AG08395 (cell line): ENCODE measurements at regions not wholly inside any gene's neighbourhood (a gene's known extent, or its start where the extent isn't known, plus 50 kb on each side); places are given as distances from the start of the nearest gene placed in this dataset.
A peak's percentile ranks its signal among the peaks of the same experiment; 100 is the strongest.

Experiments
- DNase-seq: peaks from one replicate; pipeline ENCODE4 v3.0.0; 2012; ENCODE audit warnings: mixed read lengths, low spot score

GRCh38 chr10:120705309-120705708, 145.9 kb upstream of the WDR11 start:
- no peak for DNase-seq

DNA sequence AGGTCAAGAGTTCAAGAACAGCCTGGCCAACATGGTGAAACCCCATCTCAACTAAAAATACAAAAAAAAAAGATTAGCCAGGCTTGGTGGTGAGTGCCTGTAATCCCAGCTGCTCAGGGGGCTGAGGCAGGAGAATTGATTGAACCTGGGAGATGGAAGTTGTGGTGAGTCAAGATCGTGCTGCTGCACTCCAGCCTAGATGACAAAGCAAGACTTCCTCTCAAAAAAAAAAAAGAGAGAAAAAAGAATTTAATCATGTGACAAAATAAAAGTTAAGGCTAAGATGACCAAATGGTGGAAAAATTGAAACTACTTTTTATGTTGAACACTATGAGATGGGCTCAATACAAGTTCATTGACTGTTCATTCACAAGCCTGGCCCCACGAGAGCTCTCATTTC, 141.1 kb upstream of the WDR11 start:
- no peak for DNase-seq

GRCh38 chr10:120711860-120712259, 139.3 kb upstream of the WDR11 start:
- no peak for DNase-seq

DNA sequence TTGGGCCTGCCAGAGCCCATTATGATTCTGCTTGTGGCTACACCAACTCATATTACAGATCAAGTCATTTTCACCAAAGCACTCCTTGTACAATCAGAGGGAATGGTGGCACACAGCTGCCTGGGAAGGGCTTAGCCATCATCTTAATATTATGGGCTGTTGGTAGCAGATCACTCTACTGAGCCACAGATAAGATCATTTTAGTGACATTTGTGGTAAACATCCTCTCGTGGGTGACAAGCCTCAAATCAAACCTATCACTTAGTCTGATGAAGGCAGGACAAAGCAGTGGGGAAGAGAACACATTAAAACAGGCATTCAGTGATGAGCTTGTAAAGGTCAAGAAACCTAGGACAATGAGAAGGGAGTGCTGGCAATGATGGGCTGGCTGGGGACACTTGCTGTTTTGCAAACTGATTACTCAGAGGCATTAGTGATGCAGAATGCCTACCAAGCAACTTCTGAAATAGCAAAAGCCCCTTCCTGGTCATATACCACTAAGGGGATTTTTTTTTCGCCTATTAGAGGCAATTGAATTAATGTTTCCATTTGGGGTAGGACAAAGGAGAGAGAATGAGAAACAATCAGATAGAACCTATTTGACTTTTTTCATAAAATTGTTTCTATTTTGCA, 137.5 kb upstream of the WDR11 start:
- DNase-seq, result no peak

DNA sequence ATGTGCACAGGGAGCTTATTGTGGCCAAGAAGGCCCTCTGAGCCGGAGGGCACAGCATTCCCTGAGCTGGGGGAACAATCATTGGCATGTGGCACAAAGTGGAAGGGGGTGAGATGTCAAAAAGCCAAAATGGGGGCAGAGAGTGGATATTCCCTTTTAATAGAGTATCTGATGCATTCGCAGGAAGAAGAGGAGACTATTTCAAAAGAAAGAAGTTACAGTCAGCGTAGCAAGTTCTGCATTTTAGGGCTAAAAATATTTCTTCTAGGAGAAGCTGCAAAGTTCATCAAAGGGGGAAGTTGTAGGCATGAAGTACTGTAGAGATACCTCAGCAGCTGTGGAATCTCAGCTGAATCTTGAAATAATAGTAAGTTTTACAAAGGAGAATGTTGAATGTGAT, 136.0 kb upstream of the WDR11 start:
- DNase-seq, result no peak

DNA sequence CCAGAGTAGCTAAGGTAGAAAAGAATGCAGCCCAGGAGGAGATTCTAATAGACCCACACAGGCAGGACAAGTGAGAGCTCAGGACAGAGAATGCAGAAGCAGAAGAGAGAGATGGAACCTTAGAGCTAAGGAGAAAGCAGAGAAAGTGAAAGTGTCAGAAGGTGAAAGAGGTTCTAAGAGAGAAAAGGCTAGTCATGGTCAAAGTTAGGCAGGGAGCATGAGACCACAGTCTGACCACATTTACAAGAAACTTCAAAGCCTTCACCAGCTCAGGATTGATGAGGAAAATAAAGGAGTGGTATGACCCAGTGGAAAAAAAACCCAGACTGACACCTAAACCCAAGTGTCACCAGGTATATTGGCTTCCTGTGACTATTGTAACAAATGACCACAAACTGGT, 131.8 kb upstream of the WDR11 start:
- no peak for DNase-seq

GRCh38 chr10:120727001-120727400, 124.2 kb upstream of the WDR11 start:
- DNase-seq, result no peak

GRCh38 chr10:120729547-120729946, 121.6 kb upstream of the WDR11 start:
- no peak for DNase-seq

DNA sequence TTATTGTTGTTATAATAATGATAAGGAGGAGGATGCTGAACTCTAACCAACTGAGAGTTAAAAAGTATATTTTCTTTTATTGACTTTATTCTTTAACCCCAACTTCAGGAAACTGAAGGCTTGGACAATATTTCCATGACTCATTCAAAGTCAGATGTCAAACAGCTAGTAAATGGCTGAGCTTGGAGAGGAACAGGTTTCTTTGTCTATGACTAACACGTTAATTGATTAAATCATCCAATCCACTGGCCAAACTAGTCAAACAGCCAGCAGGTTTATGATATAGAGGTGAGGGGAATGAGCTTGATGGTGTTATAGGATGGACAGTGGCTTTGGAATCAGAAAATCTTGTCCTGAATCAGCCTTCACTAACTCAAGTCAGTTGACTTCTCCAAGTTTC, 119.1 kb upstream of the WDR11 start:
- DNase-seq, result no peak

- DNase-seq, result no peak
Measured at GRCh38 chr10:120732643-120733313, 118.4 kb upstream of the WDR11 start.

DNA sequence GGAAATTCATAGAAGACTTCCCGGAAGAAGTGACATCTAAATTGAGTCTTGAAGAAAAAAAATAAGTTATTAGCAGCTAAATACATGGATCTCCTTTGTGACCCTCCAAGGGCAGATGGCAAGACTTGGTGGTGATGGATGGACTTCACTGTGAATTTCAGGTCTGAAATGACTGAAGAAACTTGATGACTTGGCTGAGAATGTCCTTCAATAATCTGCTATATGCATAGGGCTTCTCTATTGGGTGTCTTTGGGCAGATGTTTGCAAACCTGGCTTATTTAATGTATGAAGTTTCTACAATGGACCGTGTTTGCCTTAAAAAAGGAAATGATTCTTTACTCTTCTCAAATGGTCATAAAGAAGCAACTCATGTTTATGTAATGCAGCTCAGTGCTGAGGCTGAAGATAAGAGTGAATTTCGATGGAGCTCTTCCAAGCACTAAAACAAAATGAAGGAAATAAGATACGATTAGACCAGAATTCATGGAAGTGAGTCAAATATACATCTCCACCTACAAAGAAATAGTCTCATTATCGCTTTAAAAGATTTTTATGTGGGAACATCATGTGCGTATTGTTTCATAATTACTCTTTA, 116.6 kb upstream of the WDR11 start:
- DNase-seq, result no peak

GRCh38 chr10:120735315-120735714, 115.8 kb upstream of the WDR11 start:
- no peak for DNase-seq

DNA sequence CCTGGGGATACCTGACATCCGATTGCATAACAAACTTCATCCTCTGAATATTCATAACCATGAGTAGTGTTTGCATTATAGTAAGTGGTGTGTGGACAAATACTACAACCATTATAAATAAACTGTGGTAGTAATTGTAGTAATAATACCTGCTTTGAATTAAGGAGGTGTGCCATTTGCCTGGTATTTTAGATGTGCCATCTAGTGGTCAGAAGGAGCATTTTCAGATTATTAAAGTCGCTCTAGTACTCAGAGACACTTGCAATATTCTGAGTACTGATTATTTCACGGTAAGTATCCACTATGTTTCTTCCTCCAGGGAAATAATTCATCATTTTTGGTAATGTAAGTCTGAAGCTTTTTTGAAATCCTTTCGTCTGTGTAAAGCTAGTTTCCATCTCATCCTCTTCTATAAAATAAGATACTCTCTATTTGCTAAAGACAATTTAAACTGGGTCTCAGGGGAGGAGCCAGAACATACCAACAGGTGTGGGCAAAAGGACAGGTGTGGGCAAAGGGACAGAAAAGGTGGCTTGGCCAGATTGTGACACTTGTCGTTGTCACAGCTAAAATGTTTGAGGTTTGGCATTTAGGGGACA, 115.3 kb upstream of the WDR11 start:
- peak; percentile 7 for DNase-seq

DNA sequence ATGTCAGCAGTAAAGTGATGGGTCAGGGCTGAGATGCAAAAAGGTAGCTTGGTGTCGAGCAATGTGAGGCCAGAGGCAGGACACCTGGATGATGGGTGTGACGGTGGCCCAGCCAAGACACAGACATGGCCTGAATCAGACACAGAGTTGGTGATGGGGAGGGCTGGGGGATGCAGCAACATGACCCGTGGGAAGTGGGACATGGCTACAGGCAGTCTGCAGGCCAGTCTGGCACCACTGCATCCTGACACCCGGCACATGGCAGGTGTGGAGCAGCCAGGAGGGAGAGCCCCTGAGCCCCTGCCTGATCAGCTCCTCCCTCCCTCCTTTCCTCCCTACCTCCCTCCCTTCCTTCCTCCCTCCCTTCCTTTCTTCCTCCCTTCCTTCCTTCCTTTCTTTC, 114.8 kb upstream of the WDR11 start:
- no peak for DNase-seq

DNA sequence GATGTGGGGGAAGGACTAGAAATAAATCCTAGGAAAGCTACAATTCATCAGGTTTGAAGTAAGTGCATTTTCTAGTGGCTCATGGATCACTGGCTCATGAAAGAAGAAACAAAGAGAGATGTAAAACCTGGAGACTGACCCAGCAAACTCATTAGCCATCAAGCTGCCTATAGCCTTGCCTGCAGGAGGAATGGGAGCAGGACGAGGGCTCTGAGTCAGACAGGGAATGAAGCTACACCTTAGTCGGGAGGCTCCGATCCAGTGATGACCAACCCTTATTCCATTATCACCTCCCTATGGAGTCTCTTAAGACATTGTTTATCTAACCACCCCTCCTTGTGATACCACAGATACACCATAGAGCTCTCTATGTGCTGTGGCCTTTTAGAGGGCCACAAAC, 112.5 kb upstream of the WDR11 start:
- no peak for DNase-seq

GRCh38 chr10:120741396-120741795, 109.8 kb upstream of the WDR11 start:
- no peak for DNase-seq

- DNase-seq, result no peak
Measured at GRCh38 chr10:120742373-120742772, 108.8 kb upstream of the WDR11 start.

DNA sequence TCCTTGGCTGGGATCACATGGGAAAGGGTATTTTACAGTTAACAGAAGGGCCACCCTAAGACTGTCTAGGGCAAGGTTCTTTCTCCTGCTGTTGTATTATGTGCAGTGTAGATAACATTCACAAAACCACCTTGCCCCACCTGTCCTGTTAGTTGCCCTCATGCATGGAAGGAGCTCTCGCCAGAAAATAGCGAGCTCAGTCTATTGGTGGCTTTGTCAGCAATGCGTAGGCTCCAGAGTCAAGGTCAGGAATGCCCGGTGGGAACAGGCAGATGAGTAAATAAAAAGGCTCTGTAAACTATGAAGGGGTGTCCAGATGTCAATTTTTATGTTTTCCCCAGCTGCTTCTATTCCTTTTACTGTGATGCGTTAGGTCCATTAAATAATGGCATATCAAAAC, 107.1 kb upstream of the WDR11 start:
- DNase-seq, result no peak

GRCh38 chr10:120746001-120746777, 105.0 kb upstream of the WDR11 start:
- DNase-seq, result no peak

- DNase-seq, result no peak
Measured at GRCh38 chr10:120748519-120748918, 102.6 kb upstream of the WDR11 start.

GRCh38 chr10:120749072-120749471, 102.1 kb upstream of the WDR11 start:
- no peak for DNase-seq

- DNase-seq, result no peak
Measured at GRCh38 chr10:120749856-120750566, 101.2 kb upstream of the WDR11 start.
